GM21529 (cell line): ENCODE measurements at regions not wholly inside any gene's neighbourhood (a gene's known extent, or its start where the extent isn't known, plus 50 kb on each side); places are given as distances from the start of the nearest gene placed in this dataset.
"Not testable (repeated sequence)": the region's sequence is repeated elsewhere in the genome, so short reads cannot be mapped to it uniquely, and the experiment has no call there.

Experiments used
- ATAC-seq: cut with Tn5 transposase; IDR thresholded peaks from one replicate; pipeline ENCODE4 v1.9.1; 2021; ENCODE audit not compliant: unreplicated experiment

GRCh38 chr18:73355121-73355520 is 487.3 kb upstream of the NETO1 start:
- no peak for ATAC-seq

DNA sequence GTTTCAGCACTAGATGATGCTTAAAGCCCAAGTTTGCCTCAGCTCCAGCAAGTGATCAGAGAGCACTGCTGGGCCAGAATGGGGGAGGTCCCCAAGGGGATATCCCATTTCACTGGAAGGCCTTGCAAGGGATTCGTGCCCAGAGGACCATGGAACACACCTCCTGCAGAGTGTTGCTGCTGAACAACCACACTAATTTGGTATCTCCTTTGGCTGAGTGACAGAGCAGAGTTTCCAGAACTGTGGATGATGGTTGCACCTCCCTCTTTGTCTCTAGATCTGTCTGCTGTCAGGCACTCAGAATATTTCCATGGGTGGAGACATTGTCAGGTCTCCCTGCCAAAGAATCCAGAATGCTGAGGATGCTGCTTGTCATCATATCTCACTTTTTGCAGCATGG is 484.8 kb upstream of the NETO1 start:
- no peak for ATAC-seq

GRCh38 chr18:73340135-73340977 is 472.6 kb upstream of the NETO1 start:
- no peak for ATAC-seq

- ATAC-seq = no peak
These were observed 463.5 kb upstream of the NETO1 start for GRCh38 chr18:73331212-73331772.

DNA sequence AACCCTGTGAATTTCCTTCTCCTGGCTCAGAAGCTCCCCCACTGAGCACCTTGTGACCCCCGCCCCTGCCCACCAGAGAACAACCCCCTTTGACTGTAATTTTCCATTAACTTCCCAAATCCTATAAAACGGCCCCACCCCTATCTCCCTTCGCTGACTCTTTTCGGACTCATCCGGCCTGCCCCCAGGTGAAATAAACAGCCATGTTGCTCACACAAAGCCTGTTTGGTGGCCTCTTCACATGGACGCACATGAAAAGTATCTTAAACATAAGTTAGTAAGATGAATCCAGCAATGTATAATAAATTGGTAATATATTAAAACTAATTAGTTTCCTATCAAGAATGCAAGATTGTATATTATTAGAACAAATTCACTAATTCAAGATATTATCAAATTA is 462.3 kb upstream of the NETO1 start:
- not testable (repeated sequence) for ATAC-seq

- not testable (repeated sequence) for ATAC-seq
These were observed 456.5 kb upstream of the NETO1 start for GRCh38 chr18:73324187-73324831.

- no peak for ATAC-seq
These were observed 451.1 kb upstream of the NETO1 start for GRCh38 chr18:73318739-73319479.

DNA sequence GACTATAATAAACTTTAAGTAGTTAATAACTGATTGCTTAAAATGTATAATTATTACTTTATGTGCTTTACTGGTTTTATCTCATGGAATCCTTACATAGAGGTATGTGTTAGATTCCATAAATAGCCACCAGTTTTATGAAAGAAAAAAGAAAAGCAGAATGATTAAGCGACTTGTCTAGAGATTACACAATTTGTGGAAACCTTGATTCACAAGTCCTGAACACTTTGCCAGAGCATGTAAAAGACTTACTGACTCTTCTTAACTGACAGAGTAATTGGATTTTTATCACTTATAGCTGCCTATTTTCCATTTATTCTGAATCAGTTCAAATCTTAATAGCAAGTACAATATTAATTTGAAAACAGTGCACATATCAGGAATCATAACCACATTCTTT is 448.7 kb upstream of the NETO1 start:
- no peak for ATAC-seq

DNA sequence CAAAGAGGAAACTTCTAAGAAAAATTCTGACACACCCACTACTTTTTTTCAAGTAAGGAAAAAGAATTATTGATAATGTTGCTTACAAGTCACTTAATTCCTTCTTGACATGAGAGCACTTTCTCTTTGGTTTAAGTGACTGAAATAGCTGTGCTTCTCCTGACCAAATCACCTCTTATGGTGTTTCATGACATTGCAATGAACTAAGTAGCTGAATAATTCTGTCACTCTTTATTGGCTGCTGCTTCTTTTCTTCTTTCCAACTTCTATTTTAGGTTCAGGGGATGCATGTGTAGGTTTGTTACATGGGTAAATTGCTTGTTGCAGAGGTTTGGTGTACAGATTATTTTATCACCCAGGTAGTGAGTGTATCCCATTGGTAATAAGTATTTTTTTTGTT is 447.6 kb upstream of the NETO1 start:
- ATAC-seq = no peak

GRCh38 chr18:73313476-73313875 is 445.7 kb upstream of the NETO1 start:
- ATAC-seq = no peak

GRCh38 chr18:73296686-73297085 is 428.9 kb upstream of the NETO1 start:
- ATAC-seq = no peak

GRCh38 chr18:73292156-73292555 is 424.4 kb upstream of the NETO1 start:
- no peak for ATAC-seq

GRCh38 chr18:73288813-73289212 is 421.0 kb upstream of the NETO1 start:
- ATAC-seq = no peak

DNA sequence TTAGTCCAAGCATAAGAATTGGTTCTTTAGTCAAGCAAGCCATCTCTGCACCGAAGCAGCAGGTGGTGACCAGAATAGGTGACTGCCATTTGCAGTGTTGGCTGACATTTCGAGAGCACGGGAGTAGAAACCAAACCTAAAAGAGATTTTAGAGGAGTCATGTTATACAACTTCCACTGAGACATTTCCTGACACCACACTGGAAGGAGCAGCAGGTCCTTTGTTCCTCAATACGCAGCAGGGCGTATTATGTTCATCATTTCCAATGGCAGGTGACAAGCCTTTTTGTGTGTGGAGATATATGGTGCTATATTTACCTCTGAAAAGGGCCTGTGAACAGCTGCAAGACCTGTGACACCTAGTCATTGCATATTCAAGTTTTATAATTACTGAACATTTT is 418.8 kb upstream of the NETO1 start:
- ATAC-seq = no peak

GRCh38 chr18:73283788-73284187 is 416.0 kb upstream of the NETO1 start:
- ATAC-seq = no peak

GRCh38 chr18:73283032-73283431 is 415.2 kb upstream of the NETO1 start:
- ATAC-seq = no peak

- no peak for ATAC-seq
These were observed 411.7 kb upstream of the NETO1 start for GRCh38 chr18:73279498-73279897.

DNA sequence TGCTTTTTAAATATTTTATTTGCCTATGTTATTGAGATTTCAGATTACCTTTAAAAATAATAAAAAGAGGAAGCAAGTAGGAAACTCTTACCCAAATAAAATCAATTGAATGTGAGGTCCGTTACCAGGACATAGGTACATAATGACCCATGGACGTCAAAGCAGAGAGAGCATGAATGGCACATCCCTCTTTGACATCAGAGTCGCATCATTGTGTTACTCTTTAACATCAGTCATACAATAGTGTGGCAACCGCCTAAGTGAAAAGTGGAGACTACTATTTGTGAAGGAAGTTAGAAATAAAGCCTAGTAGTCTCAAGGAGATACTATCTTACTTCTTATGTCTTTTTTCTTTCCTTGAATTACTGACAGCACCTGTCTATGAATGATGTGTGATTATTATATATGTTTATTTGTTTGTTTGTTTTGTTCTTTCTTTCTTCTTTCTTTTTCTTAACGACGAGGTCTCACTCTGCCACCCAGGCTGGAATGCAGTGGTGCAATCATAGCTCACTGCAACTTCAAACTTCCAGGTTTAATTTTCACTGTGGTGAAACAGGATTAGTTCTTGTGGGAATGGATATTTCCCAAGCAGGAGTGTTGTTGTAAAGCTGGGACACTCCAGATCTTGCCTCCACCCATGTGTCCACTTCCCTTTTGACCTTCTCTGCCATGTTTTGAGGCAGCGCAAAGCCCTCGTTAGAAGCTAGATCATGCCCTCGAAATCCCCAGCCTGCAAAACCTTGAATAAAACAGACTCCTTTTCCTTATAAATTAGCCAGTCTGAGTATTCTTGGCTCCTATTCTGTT is 407.2 kb upstream of the NETO1 start:
- ATAC-seq = no peak

DNA sequence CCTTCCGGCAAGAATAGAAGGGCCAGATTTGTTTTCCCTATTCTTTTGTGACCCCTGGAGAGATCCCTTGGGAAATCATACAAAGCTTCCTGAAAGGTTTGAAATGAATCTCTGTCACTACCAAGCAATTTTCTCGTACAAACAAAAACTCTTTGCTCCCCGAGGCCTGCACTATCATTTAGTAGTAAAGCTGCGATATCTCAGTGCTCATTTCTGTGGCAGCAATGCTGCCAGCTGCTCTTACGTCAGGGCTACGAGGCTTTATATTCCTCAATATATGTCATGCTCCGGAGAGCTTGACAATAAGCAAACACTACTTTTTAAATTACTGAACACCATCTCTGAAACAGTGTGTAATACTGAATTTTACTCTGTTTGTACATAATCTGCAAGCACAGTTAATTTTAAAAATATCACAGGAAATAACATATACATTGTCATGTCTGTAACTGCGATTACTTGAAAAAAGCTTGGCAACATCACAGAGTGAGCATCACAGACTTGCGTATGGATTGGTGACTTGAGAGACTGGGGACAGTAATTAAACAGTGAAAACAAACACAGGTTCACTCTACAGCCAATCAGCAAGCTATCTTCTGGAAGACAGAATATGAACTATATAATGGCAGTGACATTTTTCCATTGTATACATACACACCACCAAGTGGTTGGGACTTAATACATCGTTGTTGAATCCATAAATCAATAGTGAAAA is 403.3 kb upstream of the NETO1 start:
- ATAC-seq = no peak

- ATAC-seq = no peak
These were observed 396.8 kb upstream of the NETO1 start for GRCh38 chr18:73264562-73264921.
